ENCODE measurements at regions not wholly inside any gene's neighbourhood (a gene's known extent, or its start where the extent isn't known, plus 50 kb on each side); places are given as distances from the start of the nearest gene placed in this dataset.

GRCh38 chr2:120869730-120870466, 134.2 kb downstream of the GLI2 start:
- Histone ChIP-seq H3K27ac (no peak overlapping the region), H3K9me3 (no peaks in the 10 kb centered on the region), H3K4me1 (peaks cover 0 to 8% (median 0%) of the 10 kb centered on the region in 4 donors), H3K36me3 (no peaks in the 10 kb centered on the region), H3K4me3 (no peak overlapping the region), H3K27me3 (no peaks in the 10 kb centered on the region)
- no peak for TF ChIP-seq CTCF (IDR thresholded peaks at IDR 0.05)
- no peak for TF ChIP-seq POLR2A (IDR thresholded peaks at IDR 0.05)
- DNase-seq = no peak

GRCh38 chr2:120870467-120870788, 134.8 kb downstream of the GLI2 start:
- Histone ChIP-seq H3K27me3 (no peaks in the 10 kb centered on the region), H3K9me3 (no peaks in the 10 kb centered on the region), H3K27ac (no peak overlapping the region), H3K36me3 (no peaks in the 10 kb centered on the region), H3K4me3 (no peak overlapping the region), H3K4me1 (peaks cover 0 to 8% (median 0%) of the 10 kb centered on the region in 4 donors)
- no peak for TF ChIP-seq CTCF (IDR thresholded peaks at IDR 0.05)
- no peak for TF ChIP-seq POLR2A (IDR thresholded peaks at IDR 0.05)
- no peak for DNase-seq

- Histone ChIP-seq H3K4me3 (no peak overlapping the region), H3K9me3 (no peaks in the 10 kb centered on the region), H3K27ac (no peak overlapping the region), H3K4me1 (peaks cover 0 to 8% (median 0%) of the 10 kb centered on the region in 4 donors), H3K27me3 (no peaks in the 10 kb centered on the region), H3K36me3 (no peaks in the 10 kb centered on the region)
- TF ChIP-seq POLR2A (IDR thresholded peaks at IDR 0.05) (no peak), CTCF (IDR thresholded peaks at IDR 0.05) (no peak)
- no peak for DNase-seq
Observed at GRCh38 chr2:120871016-120871635, 135.5 kb downstream of the GLI2 start.

GRCh38 chr2:120871881-120872620, 136.4 kb downstream of the GLI2 start:
- Histone ChIP-seq H3K27me3 (no peaks in the 10 kb centered on the region), H3K9me3 (no peaks in the 10 kb centered on the region), H3K36me3 (no peaks in the 10 kb centered on the region), H3K4me1 (peaks cover 0 to 4% (median 0%) of the 10 kb centered on the region in 4 donors), H3K4me3 (no peak overlapping the region), H3K27ac (no peak overlapping the region)
- no peak for DNase-seq
- TF ChIP-seq CTCF (IDR thresholded peaks at IDR 0.05) = no peak
- TF ChIP-seq POLR2A (IDR thresholded peaks at IDR 0.05) = no peak

GRCh38 chr2:120873958-120874887, 138.6 kb downstream of the GLI2 start:
- H3K4me1 ChIP-seq = no peaks in the 10 kb centered on the region
- H3K27ac ChIP-seq = no peak overlapping the region
- H3K27me3 ChIP-seq = no peaks in the 10 kb centered on the region
- no peaks in the 10 kb centered on the region for H3K9me3 ChIP-seq
- DNase-seq = no peak
- no peak for TF ChIP-seq CTCF (IDR thresholded peaks at IDR 0.05)
- TF ChIP-seq POLR2A (IDR thresholded peaks at IDR 0.05) = no peak
- H3K4me3 ChIP-seq = no peak overlapping the region
- H3K36me3 ChIP-seq = no peaks in the 10 kb centered on the region
